ENCODE measurements at regions not wholly inside any gene's neighbourhood (a gene's known extent, or its start where the extent isn't known, plus 50 kb on each side); places are given as distances from the start of the nearest gene placed in this dataset. TPM values are rescaled to one million over a fixed set of nuclear protein-coding genes. Genes with fewer than 3 reads are reported as not detected.

- CTCF ChIA-PET: no interaction called here
- no peak for ATAC-seq
- no peaks in the 10 kb centered on the region for H3K9me3 Mint-ChIP-seq
- no peaks in the 10 kb centered on the region for H3K36me3 Mint-ChIP-seq
- DNase-seq (ENCODE audit: low spot score): no peak
- no peak for TF ChIP-seq ZNF423 (CRISPR knock-in tag; IDR thresholded peaks at IDR 0.05)
- TF ChIP-seq TEAD1 (CRISPR knock-in tag; IDR thresholded peaks at IDR 0.05): no peak
- TF ChIP-seq FOXJ3 (CRISPR knock-in tag; IDR thresholded peaks at IDR 0.05; ENCODE audit: borderline replicate concordance): no peak
- TF ChIP-seq NR2C2 (CRISPR knock-in tag; IDR thresholded peaks at IDR 0.05): no peak
- TF ChIP-seq ZSCAN18 (CRISPR knock-in tag; IDR thresholded peaks at IDR 0.05): no peak
- TF ChIP-seq IRF2 (CRISPR knock-in tag; IDR thresholded peaks at IDR 0.05; ENCODE audit: borderline replicate concordance, low read depth): no peak
- no peak for TF ChIP-seq JAZF1 (CRISPR knock-in tag; IDR thresholded peaks at IDR 0.05)
- TF ChIP-seq HMGXB4 (CRISPR knock-in tag; IDR thresholded peaks at IDR 0.05): no peak
- TF ChIP-seq, protein P1, sequence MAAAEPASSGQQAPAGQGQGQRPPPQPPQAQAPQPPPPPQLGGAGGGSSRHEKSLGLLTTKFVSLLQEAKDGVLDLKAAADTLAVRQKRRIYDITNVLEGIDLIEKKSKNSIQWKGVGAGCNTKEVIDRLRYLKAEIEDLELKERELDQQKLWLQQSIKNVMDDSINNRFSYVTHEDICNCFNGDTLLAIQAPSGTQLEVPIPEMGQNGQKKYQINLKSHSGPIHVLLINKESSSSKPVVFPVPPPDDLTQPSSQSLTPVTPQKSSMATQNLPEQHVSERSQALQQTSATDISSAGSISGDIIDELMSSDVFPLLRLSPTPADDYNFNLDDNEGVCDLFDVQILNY (CRISPR knock-in tag; IDR thresholded peaks at IDR 0.05): no peak
- TF ChIP-seq, protein P2, sequence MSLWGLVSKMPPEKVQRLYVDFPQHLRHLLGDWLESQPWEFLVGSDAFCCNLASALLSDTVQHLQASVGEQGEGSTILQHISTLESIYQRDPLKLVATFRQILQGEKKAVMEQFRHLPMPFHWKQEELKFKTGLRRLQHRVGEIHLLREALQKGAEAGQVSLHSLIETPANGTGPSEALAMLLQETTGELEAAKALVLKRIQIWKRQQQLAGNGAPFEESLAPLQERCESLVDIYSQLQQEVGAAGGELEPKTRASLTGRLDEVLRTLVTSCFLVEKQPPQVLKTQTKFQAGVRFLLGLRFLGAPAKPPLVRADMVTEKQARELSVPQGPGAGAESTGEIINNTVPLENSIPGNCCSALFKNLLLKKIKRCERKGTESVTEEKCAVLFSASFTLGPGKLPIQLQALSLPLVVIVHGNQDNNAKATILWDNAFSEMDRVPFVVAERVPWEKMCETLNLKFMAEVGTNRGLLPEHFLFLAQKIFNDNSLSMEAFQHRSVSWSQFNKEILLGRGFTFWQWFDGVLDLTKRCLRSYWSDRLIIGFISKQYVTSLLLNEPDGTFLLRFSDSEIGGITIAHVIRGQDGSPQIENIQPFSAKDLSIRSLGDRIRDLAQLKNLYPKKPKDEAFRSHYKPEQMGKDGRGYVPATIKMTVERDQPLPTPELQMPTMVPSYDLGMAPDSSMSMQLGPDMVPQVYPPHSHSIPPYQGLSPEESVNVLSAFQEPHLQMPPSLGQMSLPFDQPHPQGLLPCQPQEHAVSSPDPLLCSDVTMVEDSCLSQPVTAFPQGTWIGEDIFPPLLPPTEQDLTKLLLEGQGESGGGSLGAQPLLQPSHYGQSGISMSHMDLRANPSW (CRISPR knock-in tag; conservative IDR thresholded peaks at IDR 0.05; ENCODE audit: low read depth): no peak
- TF ChIP-seq PRDM15 (CRISPR knock-in tag; IDR thresholded peaks at IDR 0.05): no peak
- TF ChIP-seq NR1H2 (CRISPR knock-in tag; IDR thresholded peaks at IDR 0.05): no peak
- TF ChIP-seq TCF7 (CRISPR knock-in tag; IDR thresholded peaks at IDR 0.05; ENCODE audit: low read depth): no peak
- no peak overlapping the region for H3K27ac Mint-ChIP-seq
- POLR2A ChIA-PET: no interaction called here
- H3K4me3 Mint-ChIP-seq: no peak overlapping the region
- peaks cover 9% of the 10 kb centered on the region; the same call in 1 of the 2 replicates for H3K4me1 Mint-ChIP-seq
- H3K27me3 Mint-ChIP-seq (ENCODE audit: low read depth): no peaks in the 10 kb centered on the region
Observed at GRCh38 chr3:175861916-175862315, 1002.8 kb downstream of the NAALADL2 start.

Small RNA genes in the stretch of these regions (microRNA-seq; reads per million reads assigned to microRNA genes)
- gene MIR7977 (ENCODE audit: borderline number of aligned reads): not detected

All from WTC11 (cell line).